ENCODE measurements at regions not wholly inside any gene's neighbourhood (a gene's known extent, or its start where the extent isn't known, plus 50 kb on each side); places are given as distances from the start of the nearest gene placed in this dataset.

DNA sequence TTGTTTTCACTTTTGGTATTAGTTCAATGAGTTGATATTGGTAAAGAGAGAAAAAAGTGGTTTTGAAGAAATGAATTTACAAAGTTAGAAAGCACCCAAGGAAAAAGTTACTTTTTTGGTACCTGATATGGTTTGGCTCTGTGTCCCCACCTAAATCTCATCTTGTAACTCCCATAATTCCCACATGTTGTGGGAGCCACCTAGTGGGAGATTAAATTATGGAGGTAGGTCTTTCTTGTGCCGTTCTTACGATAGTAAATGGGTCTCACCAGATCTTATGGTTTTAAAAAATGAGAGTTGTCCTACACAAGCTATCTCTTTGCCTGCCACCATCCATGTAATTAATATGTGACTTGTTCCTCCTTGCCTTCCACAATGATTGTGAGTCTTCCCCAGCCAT is 965.6 kb upstream of the NRXN1 start:
- H3K27me3 ChIP-seq = no peaks in the 10 kb centered on the region
- ATAC-seq = no peak
- H3K36me3 ChIP-seq = no peaks in the 10 kb centered on the region
- H3K27ac ChIP-seq = no peak overlapping the region
- no peaks in the 10 kb centered on the region for H3K4me1 ChIP-seq
- H3K9me3 ChIP-seq = no peaks in the 10 kb centered on the region
- WGBS, 2 donors (ENCODE audit: low coverage in 1 of 2) = 94 to 100% methylated on average over 2 of the region's 2 CpGs
- H3K4me3 ChIP-seq = no peak overlapping the region
- TF ChIP-seq POLR2A (IDR thresholded peaks at IDR 0.05) = no peak

DNA sequence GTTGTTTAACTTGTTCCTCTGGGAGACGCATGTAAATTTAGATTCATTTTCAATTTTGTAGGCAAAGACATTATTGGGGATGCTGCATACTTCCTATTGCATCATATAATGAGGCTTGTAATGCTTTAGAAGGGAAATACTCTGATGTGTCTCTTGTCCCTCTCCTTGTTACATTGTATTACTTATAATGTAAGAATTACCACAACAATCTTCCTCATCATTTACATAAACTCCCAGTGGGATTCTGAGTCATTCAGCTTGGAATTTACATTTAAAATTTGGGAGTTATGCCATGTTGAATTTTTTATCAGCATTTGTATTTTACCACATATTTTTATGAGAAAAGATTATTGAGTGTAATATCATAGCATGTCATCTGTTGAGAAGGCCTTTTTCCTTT is 963.4 kb upstream of the NRXN1 start:
- 75 to 100% methylated on average over 1 of the region's 1 CpG for WGBS, 2 donors (ENCODE audit: low coverage in 1 of 2)
- Histone ChIP-seq H3K36me3 (no peaks in the 10 kb centered on the region), H3K4me1 (peaks cover 0 to 5% (median 0%) of the 10 kb centered on the region in 3 donors), H3K27me3 (no peaks in the 10 kb centered on the region), H3K4me3 (no peak overlapping the region), H3K9me3 (no peaks in the 10 kb centered on the region), H3K27ac (no peak overlapping the region)
- TF ChIP-seq POLR2A (IDR thresholded peaks at IDR 0.05) (no peak), CTCF (IDR thresholded peaks at IDR 0.05) (no peak), EP300 (IDR thresholded peaks at IDR 0.05) (no peak), POLR2AphosphoS5 (IDR thresholded peaks at IDR 0.05) (no peak)
- ATAC-seq = no peak

- no peaks in the 10 kb centered on the region for H3K36me3 ChIP-seq
- H3K27ac ChIP-seq = no peak overlapping the region
- TF ChIP-seq CTCF (IDR thresholded peaks at IDR 0.05) (no peak), POLR2AphosphoS5 (IDR thresholded peaks at IDR 0.05) (no peak), EP300 (IDR thresholded peaks at IDR 0.05) (no peak), POLR2A (IDR thresholded peaks at IDR 0.05) (no peak)
- no peaks in the 10 kb centered on the region for H3K9me3 ChIP-seq
- 100% methylated on average over 1 of the region's 1 CpG; no CpG with 5 or more reads in 1 of the 2 donors for WGBS, 2 donors (ENCODE audit: low coverage in 1 of 2)
- peaks cover 0 to 5% (median 0%) of the 10 kb centered on the region in 3 donors for H3K4me1 ChIP-seq
- no peaks in the 10 kb centered on the region for H3K27me3 ChIP-seq
- no peak overlapping the region for H3K4me3 ChIP-seq
- ATAC-seq = no peak
These were observed 962.3 kb upstream of the NRXN1 start for GRCh38 chr2:51994123-51994763.

DNA sequence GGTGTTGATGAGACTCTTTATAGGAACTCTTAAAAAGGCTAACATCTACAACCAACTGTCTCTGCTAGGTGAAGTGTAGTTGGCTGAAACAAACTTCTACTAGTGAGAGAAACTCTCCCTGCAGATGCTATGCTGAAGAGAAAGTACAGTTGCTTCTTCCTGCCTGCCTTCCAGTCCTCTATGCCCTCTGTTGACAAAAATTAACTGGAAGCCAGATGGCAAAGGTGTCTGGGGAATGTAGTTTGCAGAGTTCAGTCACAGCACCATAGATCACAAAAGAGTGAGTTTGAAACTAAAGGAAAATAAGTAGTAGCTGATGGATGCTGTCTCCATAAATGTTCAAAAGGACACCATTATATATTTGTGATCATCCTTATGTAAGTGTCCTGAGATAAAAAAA is 958.8 kb upstream of the NRXN1 start:
- Histone ChIP-seq H3K4me3 (no peak overlapping the region), H3K27ac (no peak overlapping the region), H3K9me3 (no peaks in the 10 kb centered on the region), H3K36me3 (no peaks in the 10 kb centered on the region), H3K4me1 (peaks cover 0 to 11% (median 0%) of the 10 kb centered on the region in 3 donors), H3K27me3 (no peaks in the 10 kb centered on the region)
- no peak for ATAC-seq
- TF ChIP-seq POLR2AphosphoS5 (IDR thresholded peaks at IDR 0.05) (no peak), EP300 (IDR thresholded peaks at IDR 0.05) (no peak), POLR2A (IDR thresholded peaks at IDR 0.05) (no peak), CTCF (IDR thresholded peaks at IDR 0.05) (no peak)

DNA sequence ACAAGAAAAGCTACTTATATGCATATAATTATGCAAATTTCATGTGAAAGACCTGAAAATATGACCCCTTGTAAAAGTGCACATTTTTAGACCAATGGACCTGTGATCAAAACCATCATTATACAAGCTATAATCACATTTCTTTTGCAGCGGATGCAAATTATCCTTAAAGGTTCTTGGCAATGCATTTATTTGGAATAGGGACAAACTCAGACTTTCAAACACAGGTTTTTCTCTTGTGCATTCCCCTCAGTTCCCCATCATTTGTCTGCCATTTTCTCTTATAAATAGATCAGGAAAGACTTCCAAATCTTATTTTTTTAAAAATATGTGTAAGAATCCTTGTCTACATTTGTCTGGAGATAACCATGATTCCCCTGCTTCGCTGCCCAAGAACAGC is 954.2 kb upstream of the NRXN1 start:
- no peak for ATAC-seq
- 40 to 58% methylated on average over 1 to 2 of the region's 2 CpGs for WGBS, 2 donors (ENCODE audit: low coverage in 1 of 2)
- H3K9me3 ChIP-seq = no peaks in the 10 kb centered on the region

More for the DNA sequence above, 954.2 kb upstream of the NRXN1 start:
- no peak for TF ChIP-seq CTCF (IDR thresholded peaks at IDR 0.05)
- no peak for TF ChIP-seq EP300 (IDR thresholded peaks at IDR 0.05)
- no peak for TF ChIP-seq POLR2AphosphoS5 (IDR thresholded peaks at IDR 0.05)
- no peak for TF ChIP-seq POLR2A (IDR thresholded peaks at IDR 0.05)
- H3K27ac ChIP-seq = no peak overlapping the region
- no peak overlapping the region for H3K4me3 ChIP-seq
- H3K36me3 ChIP-seq = no peaks in the 10 kb centered on the region
- H3K4me1 ChIP-seq = peaks cover 0 to 23% (median 0%) of the 10 kb centered on the region in 3 donors
- H3K27me3 ChIP-seq = no peaks in the 10 kb centered on the region
